GM12872 (cell line): ENCODE measurements at regions not wholly inside any gene's neighbourhood (a gene's known extent, or its start where the extent isn't known, plus 50 kb on each side); places are given as distances from the start of the nearest gene placed in this dataset.

Source experiments
- TF ChIP-seq, protein P1 (sequence below): IDR thresholded peaks from 3 replicates; pipeline ENCODE4 v1.5.1; 2011; ENCODE audit warnings: low read depth, mild to moderate bottlenecking, low read length, moderate library complexity; ENCODE audit not compliant: insufficient read depth

DNA sequence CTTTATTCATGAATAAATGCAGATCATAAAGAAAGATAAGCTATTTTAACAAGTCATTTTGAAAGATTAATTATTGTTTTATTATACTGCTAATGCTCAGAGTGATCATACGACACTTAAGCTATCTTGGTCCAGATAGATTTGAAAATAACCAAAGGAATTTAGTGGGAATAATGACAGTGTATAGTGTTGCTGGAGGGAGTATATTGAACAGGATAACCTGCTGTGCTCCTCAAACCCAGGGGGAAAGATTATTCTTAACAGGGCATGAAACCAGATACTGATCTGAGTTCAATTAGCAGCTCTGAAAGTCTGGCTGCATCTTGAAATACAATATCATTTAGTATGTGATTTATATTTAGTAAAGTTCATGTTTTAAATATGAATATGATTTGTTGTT lies 216.3 kb upstream of the ITGA4 start:
- TF ChIP-seq, protein P1, sequence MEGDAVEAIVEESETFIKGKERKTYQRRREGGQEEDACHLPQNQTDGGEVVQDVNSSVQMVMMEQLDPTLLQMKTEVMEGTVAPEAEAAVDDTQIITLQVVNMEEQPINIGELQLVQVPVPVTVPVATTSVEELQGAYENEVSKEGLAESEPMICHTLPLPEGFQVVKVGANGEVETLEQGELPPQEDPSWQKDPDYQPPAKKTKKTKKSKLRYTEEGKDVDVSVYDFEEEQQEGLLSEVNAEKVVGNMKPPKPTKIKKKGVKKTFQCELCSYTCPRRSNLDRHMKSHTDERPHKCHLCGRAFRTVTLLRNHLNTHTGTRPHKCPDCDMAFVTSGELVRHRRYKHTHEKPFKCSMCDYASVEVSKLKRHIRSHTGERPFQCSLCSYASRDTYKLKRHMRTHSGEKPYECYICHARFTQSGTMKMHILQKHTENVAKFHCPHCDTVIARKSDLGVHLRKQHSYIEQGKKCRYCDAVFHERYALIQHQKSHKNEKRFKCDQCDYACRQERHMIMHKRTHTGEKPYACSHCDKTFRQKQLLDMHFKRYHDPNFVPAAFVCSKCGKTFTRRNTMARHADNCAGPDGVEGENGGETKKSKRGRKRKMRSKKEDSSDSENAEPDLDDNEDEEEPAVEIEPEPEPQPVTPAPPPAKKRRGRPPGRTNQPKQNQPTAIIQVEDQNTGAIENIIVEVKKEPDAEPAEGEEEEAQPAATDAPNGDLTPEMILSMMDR: no peak

DNA sequence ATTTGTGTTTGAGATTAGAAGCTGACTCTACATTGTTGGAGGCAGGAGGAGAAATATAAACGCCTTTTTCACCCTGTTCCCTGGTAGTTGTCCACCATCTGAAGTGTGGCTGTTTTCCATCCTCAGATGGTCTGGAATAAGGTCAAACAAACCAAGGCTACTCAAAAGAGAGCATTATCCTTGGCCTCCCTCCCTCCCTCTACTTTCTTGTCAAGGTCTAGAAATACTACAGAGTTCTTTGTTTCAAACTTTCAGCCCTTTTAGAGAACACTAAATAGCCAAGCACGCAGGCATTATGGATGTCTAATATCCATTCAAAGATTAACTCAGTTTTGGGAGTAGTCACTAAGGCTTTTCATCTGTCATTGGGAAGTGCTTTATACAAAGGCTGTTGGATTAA lies 215.8 kb upstream of the ITGA4 start:
- TF ChIP-seq, protein P1: no peak

DNA sequence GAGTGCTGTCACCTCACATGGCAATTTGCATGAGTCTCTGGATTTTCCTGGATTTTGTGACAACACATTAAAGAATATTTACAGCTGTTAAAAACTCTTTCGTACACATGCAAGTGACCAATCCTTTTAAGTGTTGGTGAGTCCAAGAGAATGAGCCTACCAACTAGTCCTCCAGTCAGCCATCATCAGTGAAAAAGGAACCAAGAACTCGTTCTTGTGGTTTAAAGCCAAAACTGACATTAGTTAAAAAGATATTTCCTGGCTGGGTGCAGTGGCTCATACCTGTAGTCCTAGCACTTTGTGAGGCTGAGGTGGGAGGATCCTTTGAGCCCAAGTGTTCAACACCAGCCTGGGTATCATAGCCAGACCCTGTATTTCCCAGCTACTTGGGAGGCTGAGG lies 215.4 kb upstream of the ITGA4 start:
- TF ChIP-seq, protein P1: no peak

DNA sequence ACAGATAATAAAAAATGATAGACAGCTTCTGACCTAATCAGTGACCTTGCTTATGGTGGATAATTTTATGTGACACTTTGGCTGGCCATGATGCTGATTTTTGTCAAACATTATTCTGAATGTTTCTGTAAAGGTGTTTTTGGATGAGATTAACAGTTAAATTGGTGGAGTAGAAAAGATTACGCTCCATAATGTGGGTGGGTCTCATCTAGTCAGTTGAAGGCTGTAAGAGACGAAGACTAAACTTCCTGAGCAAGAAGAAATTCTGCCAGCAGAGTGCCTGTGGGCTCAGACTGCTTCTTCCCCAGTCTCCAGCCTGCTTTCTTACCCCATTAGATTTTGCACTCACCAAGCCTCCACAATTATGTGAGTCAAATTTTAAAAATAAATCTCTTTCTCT lies 214.9 kb upstream of the ITGA4 start:
- TF ChIP-seq, protein P1: no peak

DNA sequence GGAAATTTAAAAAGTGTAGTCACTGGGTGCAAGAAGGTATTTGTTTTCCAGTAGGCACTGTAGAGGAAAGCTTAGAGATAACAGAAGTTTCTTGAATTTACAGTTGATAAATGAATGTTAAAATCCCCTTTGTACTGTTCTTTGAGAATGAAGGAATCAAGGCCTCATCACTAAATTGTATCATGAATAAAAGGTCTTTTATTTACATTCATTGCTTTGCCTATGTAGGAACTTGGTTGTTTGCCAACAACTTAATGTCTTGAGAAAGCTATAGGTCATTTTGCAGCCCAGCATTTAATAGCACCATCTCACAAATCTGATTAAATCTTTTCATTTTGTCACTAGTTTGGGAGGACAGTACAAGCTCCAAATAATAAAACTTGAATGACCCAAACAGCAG lies 213.9 kb upstream of the ITGA4 start:
- TF ChIP-seq, protein P1: no peak

DNA sequence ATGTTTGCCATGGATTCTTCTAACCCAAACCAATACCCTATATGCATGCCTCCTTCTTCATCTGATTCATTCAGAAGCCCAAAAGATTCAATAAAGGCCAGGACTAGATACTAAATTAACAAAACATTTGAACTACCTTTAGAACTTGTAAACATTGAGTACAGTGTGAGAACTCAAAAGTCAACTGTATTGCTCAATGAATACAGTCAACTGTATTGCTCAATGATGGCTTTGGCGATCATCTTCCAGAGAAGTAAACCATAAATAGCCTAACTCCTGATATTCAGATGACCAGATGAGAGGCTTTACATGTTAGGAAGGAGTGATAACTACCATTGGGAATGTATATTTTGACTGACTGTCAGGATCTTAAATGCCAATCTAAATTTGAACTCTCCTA lies 206.5 kb upstream of the ITGA4 start:
- TF ChIP-seq, protein P1: no peak

DNA sequence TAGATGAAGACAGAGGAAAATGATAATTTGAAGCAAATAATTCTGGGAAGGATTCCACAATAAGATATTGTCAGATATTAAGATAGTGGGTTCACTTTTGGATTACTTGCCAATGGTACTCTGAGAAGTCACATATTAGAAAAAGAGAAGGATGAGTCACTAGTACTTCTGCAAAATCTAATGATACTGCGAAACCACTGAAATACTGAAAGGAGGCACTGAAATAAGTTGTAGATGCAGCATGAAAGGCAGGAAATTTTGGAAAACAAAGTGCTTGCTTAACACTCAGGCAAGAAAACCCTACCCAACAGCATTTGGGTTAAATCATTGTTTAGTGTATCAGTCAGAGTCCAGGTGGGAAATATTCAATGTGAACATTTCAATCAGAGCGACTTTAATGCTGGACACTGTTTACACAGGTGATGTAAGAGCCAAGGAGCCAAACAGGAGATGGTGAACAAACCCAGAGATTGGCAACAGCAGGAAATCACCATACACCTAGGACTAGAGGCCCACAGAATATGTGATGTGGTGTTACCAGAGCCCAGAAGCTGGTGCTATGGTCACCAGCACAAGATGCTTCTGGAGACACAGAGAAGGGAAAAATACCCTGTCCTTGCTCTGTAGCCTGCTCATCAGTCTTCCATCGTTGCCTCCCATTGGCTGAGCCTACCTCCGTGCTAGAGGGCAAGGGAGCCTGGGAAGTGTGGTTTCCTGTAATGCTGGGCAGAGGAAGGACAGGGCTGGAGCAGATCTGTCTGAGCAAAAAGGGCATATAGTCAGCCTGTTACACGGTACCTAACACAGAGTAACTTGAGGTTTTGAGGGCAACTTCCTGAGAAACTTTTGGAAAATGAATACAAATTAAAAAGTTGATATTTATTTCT lies 204.7 kb upstream of the ITGA4 start:
- TF ChIP-seq, protein P1: no peak
